NB4 (cell line): ENCODE measurements at regions not wholly inside any gene's neighbourhood (a gene's known extent, or its start where the extent isn't known, plus 50 kb on each side); places are given as distances from the start of the nearest gene placed in this dataset.

Source experiments
- CTCF ChIP-seq: IDR thresholded peaks from one replicate; pipeline ENCODE4 v1.5.1; 2012; ENCODE audit warnings: low read depth, low read length
- POLR2A ChIP-seq: IDR thresholded peaks from 2 replicates; pipeline ENCODE4 v1.6.1; 2011; ENCODE audit warnings: mild to moderate bottlenecking; ENCODE audit not compliant: insufficient read length; ENCODE audit errors: extremely low read depth

DNA sequence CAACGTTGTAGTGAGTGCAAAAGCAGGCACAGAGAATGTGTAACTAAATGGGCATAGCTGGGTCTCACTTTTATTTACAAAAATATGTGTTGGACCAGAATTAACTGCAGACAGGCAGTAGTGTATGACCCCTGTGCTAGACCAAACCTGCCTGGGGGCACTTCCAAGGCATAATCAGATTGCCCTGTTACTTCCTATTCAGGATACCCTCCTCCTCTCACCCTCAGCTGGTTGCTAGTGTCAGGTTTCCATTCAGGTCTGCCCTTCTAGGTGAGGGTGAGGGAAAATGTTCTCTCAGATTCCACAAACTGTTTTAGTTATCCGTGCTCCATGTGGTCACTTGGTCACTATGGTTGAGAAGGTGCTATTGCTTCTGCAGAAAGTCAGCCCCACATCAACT is 387.3 kb downstream of the LMX1A start:
- TF ChIP-seq CTCF, result no peak
- TF ChIP-seq POLR2A, result no peak
